Osteoblast (primary cell): ENCODE measurements at regions not wholly inside any gene's neighbourhood (a gene's known extent, or its start where the extent isn't known, plus 50 kb on each side); places are given as distances from the start of the nearest gene placed in this dataset.

ENCODE experiments used
- DNase-seq: peaks from one replicate; pipeline ENCODE4 v3.0.0; 2011; ENCODE audit warnings: low spot score, mixed read lengths; ENCODE audit not compliant: insufficient read length; ENCODE audit errors: missing footprints
- H2AFZ ChIP-seq: 2 replicates; pipeline ENCODE4 v1.6.0; 2011; ENCODE audit warnings: mild to moderate bottlenecking, low read length
- H3K27ac ChIP-seq: 2 replicates; pipeline ENCODE4 v1.5.1; 2011; ENCODE audit warnings: mild to moderate bottlenecking, low read depth, low read length, moderate library complexity
- H3K27me3 ChIP-seq: 2 replicates; pipeline ENCODE4 v1.6.0; 2012; ENCODE audit warnings: mild to moderate bottlenecking, control low read depth, inconsistent platforms, low read length, moderate library complexity; ENCODE audit not compliant: insufficient read depth
- H3K36me3 ChIP-seq: 2 replicates; pipeline ENCODE4 v1.5.1; 2011; ENCODE audit warnings: mild to moderate bottlenecking, low read length, control low read depth, moderate library complexity; ENCODE audit not compliant: insufficient read depth
- H3K4me1 ChIP-seq: 2 replicates; pipeline ENCODE4 v1.5.1; 2011; ENCODE audit warnings: mild to moderate bottlenecking, low read length, control low read depth, moderate library complexity; ENCODE audit not compliant: insufficient read depth
- H3K4me2 ChIP-seq: 2 replicates; pipeline ENCODE4 v1.6.0; 2011; ENCODE audit warnings: mild to moderate bottlenecking, low read length; ENCODE audit not compliant: insufficient read depth
- H3K4me3 ChIP-seq: fragments of 200-600 bp; sonication (generic); 3 replicates; pipeline ENCODE4 v1.5.1; 2012; ENCODE audit warnings: mild to moderate bottlenecking, low read length, inconsistent platforms; ENCODE audit not compliant: insufficient read depth
- H3K79me2 ChIP-seq: 2 replicates; pipeline ENCODE4 v1.6.0; 2012; ENCODE audit warnings: mild to moderate bottlenecking, low read length, control low read depth, inconsistent platforms; ENCODE audit not compliant: insufficient read depth
- H3K9me3 ChIP-seq: 2 replicates; pipeline ENCODE4 v1.5.1; 2011; ENCODE audit warnings: low read depth, low read length, control low read depth
- H4K20me1 ChIP-seq: 2 replicates; pipeline ENCODE4 v1.6.0; 2012; ENCODE audit warnings: mild to moderate bottlenecking, low read length, control low read depth; ENCODE audit not compliant: insufficient read depth
- TF ChIP-seq, protein P1 (sequence below): IDR thresholded peaks from 2 replicates; pipeline ENCODE4 v1.5.1; 2011; ENCODE audit warnings: mild to moderate bottlenecking, low read depth, low read length, moderate library complexity; ENCODE audit errors: extremely low read depth

DNA sequence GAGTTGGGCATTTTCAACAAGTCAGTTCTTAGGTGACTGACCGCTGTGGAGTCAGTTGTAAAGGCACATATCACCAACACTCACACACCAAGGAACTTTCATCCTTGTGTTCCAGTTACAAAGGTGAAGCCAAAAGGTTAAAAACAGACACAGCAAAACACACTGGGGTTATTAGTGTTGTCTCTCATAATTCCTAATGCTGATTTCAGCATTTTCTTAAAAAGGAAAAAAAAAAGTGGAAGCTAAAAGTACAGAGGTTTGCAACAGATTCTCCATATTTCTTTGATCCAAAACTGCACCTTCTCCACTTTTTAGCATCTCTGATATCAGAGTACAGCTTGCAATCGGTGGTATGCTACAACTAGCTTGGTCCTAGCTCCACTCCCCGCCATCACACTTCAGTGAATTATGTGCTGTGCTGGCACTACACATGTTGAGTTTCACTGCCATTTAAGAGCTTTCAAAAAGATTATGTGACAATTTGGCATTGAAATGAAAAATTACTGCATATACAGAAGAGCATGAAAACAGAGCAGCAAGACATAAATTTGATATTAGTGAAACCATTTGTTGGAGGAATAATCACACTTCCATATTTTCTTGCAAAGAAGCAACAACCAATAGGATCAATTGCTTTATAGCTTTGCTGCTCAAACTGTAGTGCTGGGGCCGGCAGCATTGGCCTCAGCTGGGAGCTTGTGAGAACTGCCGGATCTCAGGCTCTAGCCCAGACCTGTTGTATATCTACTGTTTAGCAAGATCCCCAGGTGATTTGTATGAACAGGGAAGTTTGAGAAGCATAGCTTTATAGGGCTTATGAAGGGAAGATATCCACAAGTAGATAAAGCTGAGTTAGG is 62.3 kb upstream of the DAPL1 start:
- H2AFZ ChIP-seq: no peak overlapping the region
- no peaks in the 10 kb centered on the region for H4K20me1 ChIP-seq
- peaks cover 55% of the 10 kb centered on the region for H3K27me3 ChIP-seq
- no peak overlapping the region for H3K4me3 ChIP-seq
- H3K27ac ChIP-seq: no peak overlapping the region
- H3K4me2 ChIP-seq: peak overlapping the region; percentile 22
- TF ChIP-seq, protein P1, sequence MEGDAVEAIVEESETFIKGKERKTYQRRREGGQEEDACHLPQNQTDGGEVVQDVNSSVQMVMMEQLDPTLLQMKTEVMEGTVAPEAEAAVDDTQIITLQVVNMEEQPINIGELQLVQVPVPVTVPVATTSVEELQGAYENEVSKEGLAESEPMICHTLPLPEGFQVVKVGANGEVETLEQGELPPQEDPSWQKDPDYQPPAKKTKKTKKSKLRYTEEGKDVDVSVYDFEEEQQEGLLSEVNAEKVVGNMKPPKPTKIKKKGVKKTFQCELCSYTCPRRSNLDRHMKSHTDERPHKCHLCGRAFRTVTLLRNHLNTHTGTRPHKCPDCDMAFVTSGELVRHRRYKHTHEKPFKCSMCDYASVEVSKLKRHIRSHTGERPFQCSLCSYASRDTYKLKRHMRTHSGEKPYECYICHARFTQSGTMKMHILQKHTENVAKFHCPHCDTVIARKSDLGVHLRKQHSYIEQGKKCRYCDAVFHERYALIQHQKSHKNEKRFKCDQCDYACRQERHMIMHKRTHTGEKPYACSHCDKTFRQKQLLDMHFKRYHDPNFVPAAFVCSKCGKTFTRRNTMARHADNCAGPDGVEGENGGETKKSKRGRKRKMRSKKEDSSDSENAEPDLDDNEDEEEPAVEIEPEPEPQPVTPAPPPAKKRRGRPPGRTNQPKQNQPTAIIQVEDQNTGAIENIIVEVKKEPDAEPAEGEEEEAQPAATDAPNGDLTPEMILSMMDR: no peak
- H3K79me2 ChIP-seq: no peaks in the 10 kb centered on the region
- no peaks in the 10 kb centered on the region for H3K4me1 ChIP-seq
- no peaks in the 10 kb centered on the region for H3K36me3 ChIP-seq
- H3K9me3 ChIP-seq: no peaks in the 10 kb centered on the region
- DNase-seq: peak; percentile 27

DNA sequence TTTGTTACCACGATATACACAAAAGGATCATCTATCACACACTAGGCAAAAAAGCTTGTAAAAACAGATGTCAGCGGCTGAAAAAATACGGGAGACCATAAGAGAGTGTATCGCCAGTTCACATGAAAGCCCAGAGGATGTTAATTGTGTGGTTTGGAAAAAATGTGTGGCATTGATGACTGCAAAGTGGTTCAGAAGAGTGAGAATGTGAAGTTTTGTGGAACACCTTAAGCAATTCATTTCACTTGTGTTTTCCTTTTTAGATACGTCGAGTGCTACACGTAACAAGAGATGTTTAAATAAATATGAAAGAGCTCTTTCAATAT is 61.7 kb upstream of the DAPL1 start:
- DNase-seq: peak; percentile 39
- Histone ChIP-seq H3K36me3 (no peaks in the 10 kb centered on the region), H3K27me3 (peaks cover 55% of the 10 kb centered on the region), H4K20me1 (no peaks in the 10 kb centered on the region), H3K4me2 (peak overlapping the region; percentile 22), H3K79me2 (no peaks in the 10 kb centered on the region), H3K9me3 (no peaks in the 10 kb centered on the region), H2AFZ (no peak overlapping the region), H3K4me3 (no peak overlapping the region), H3K4me1 (no peaks in the 10 kb centered on the region), H3K27ac (no peak overlapping the region)
- TF ChIP-seq, protein P1: no peak

DNA sequence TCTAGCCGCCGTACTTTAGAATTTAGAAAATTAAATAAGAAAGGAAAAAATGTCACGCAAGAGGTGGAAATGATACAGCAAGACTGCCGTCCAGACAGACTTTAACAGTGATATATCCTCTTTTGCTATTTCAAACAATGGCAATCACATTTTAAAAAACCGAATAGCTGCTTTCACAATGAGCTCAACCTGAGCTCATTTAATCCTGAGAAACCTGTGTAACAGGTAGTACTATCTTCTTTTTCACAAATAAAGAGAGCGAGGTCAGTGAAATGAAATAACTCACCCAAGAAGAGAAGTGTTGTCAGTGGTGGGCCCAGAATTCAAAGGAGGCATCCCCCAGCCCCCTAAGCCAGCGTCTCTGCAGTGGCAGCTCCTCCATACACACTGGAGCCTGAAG is 60.7 kb upstream of the DAPL1 start:
- Histone ChIP-seq H4K20me1 (no peaks in the 10 kb centered on the region), H3K9me3 (no peaks in the 10 kb centered on the region), H3K27ac (no peak overlapping the region), H3K27me3 (peaks cover 59% of the 10 kb centered on the region), H3K79me2 (no peaks in the 10 kb centered on the region), H3K36me3 (no peaks in the 10 kb centered on the region), H3K4me3 (no peak overlapping the region), H3K4me2 (no peak overlapping the region), H3K4me1 (no peaks in the 10 kb centered on the region), H2AFZ (no peak overlapping the region)
- TF ChIP-seq, protein P1: no peak
- DNase-seq: no peak

DNA sequence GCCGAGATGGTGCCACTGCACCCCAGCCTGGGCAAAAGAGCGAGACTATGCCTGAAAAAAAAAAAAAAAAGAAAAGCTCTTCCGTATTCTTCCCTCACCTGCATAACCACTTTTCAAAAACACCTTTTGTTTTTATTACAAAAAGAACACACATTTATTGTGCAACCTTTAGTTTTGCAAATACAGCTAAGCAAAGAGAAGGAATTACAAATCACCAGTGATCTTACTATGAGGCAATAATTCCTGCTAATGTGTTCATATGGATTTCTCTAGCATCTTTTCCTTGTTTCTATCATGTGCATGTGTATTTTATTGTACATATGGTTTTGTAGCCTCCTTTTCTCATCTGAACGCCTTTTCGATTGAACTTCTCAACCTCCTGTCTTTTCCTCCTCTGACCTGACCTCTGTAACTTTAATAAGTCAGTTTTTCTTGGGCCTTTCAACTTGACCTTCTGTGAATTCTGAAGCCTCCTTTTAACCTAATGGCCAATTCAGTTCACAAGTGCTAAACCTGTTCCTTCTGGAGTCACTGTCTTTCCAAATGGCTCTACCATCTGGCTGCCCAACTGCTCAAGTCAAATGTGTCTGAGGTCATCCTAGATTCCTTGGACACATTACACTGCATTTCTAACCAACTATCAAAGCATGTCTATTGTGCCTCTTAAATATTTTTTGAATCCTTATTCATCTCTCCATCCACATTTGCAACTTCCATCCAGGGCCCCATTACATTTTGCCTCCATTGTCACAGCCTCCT is 59.1 kb upstream of the DAPL1 start:
- no peaks in the 10 kb centered on the region for H4K20me1 ChIP-seq
- peaks cover 55% of the 10 kb centered on the region for H3K27me3 ChIP-seq
- no peaks in the 10 kb centered on the region for H3K9me3 ChIP-seq
- H3K4me3 ChIP-seq: no peak overlapping the region
- H3K79me2 ChIP-seq: no peaks in the 10 kb centered on the region
- no peaks in the 10 kb centered on the region for H3K4me1 ChIP-seq
- no peak overlapping the region for H2AFZ ChIP-seq
- H3K4me2 ChIP-seq: no peak overlapping the region
- peak; percentile 45 for DNase-seq
- H3K27ac ChIP-seq: no peak overlapping the region
- TF ChIP-seq, protein P1: no peak
- no peaks in the 10 kb centered on the region for H3K36me3 ChIP-seq
